GM18511 (cell line): ENCODE measurements at regions not wholly inside any gene's neighbourhood (a gene's known extent, or its start where the extent isn't known, plus 50 kb on each side); places are given as distances from the start of the nearest gene placed in this dataset.
"Not testable (repeated sequence)": the region's sequence is repeated elsewhere in the genome, so short reads cannot be mapped to it uniquely, and the experiment has no call there.

ENCODE experiments used
- ATAC-seq: cut with Tn5 transposase; IDR thresholded peaks from one replicate; pipeline ENCODE4 v1.9.1; 2021; ENCODE audit warnings: mild to moderate bottlenecking, moderate library complexity; ENCODE audit not compliant: unreplicated experiment

- no peak for ATAC-seq
These were observed 70.1 kb upstream of the HECW1 start for GRCh38 chr7:43042302-43042701.

GRCh38 chr7:43044511-43044910 is 67.9 kb upstream of the HECW1 start:
- no peak for ATAC-seq

GRCh38 chr7:43054052-43054722 is 58.3 kb upstream of the HECW1 start:
- no peak for ATAC-seq

GRCh38 chr7:43057141-43057540 is 55.3 kb upstream of the HECW1 start:
- ATAC-seq = no peak

- ATAC-seq = peak; percentile 53
These were observed 54.0 kb upstream of the HECW1 start for GRCh38 chr7:43058271-43059066.

GRCh38 chr7:43059067-43059600 is 53.3 kb upstream of the HECW1 start:
- ATAC-seq = not testable (repeated sequence)
